ENCODE measurements at regions not wholly inside any gene's neighbourhood (a gene's known extent, or its start where the extent isn't known, plus 50 kb on each side); places are given as distances from the start of the nearest gene placed in this dataset.

- H3K9ac ChIP-seq (ENCODE audit: low read depth, low read length): no peak overlapping the region
- H3K9me3 ChIP-seq (ENCODE audit: insufficient read depth, low read depth, low read length): no peaks in the 10 kb centered on the region
- no peaks in the 10 kb centered on the region for H3K4me1 ChIP-seq (ENCODE audit: insufficient read depth, low read length)
- H3K36me3 ChIP-seq (ENCODE audit: insufficient read depth, low read length): no peaks in the 10 kb centered on the region
- H3K27me3 ChIP-seq (ENCODE audit: insufficient read depth, low read length): no peaks in the 10 kb centered on the region
- H3K4me3 ChIP-seq (ENCODE audit: low read length): no peak overlapping the region
- no peak overlapping the region for H3K27ac ChIP-seq (ENCODE audit: low read depth, low read length)
- WGBS: 95% methylated on average over 7 of the region's 7 CpGs
Measured at GRCh38 chr18:24656551-24657443, 196.4 kb downstream of the HRH4 start.

GRCh38 chr18:24657444-24657842 lies 197.0 kb downstream of the HRH4 start:
- 86% methylated on average over 7 of the region's 7 CpGs for WGBS
- no peaks in the 10 kb centered on the region for H3K4me1 ChIP-seq (ENCODE audit: insufficient read depth, low read length)
- no peaks in the 10 kb centered on the region for H3K27me3 ChIP-seq (ENCODE audit: insufficient read depth, low read length)
- no peak overlapping the region for H3K9ac ChIP-seq (ENCODE audit: low read depth, low read length)
- H3K9me3 ChIP-seq (ENCODE audit: insufficient read depth, low read depth, low read length): no peaks in the 10 kb centered on the region
- no peak overlapping the region for H3K27ac ChIP-seq (ENCODE audit: low read depth, low read length)
- H3K4me3 ChIP-seq (ENCODE audit: low read length): no peak overlapping the region
- H3K36me3 ChIP-seq (ENCODE audit: insufficient read depth, low read length): no peaks in the 10 kb centered on the region

- Histone ChIP-seq H3K9ac (ENCODE audit: low read depth, low read length) (no peak overlapping the region), H3K36me3 (ENCODE audit: insufficient read depth, low read length) (no peaks in the 10 kb centered on the region), H3K9me3 (ENCODE audit: insufficient read depth, low read depth, low read length) (no peaks in the 10 kb centered on the region), H3K4me3 (ENCODE audit: low read length) (no peak overlapping the region), H3K27ac (ENCODE audit: low read depth, low read length) (no peak overlapping the region), H3K27me3 (ENCODE audit: insufficient read depth, low read length) (no peaks in the 10 kb centered on the region), H3K4me1 (ENCODE audit: insufficient read depth, low read length) (no peaks in the 10 kb centered on the region)
- 94% methylated on average over 1 of the region's 1 CpG for WGBS
Measured at GRCh38 chr18:24658302-24658701, 197.9 kb downstream of the HRH4 start.

GRCh38 chr18:24659827-24660720 lies 199.6 kb downstream of the HRH4 start:
- Histone ChIP-seq H3K27ac (ENCODE audit: low read depth, low read length) (no peak overlapping the region), H3K4me1 (ENCODE audit: insufficient read depth, low read length) (no peaks in the 10 kb centered on the region), H3K36me3 (ENCODE audit: insufficient read depth, low read length) (no peaks in the 10 kb centered on the region), H3K9ac (ENCODE audit: low read depth, low read length) (no peak overlapping the region), H3K9me3 (ENCODE audit: insufficient read depth, low read depth, low read length) (no peaks in the 10 kb centered on the region), H3K4me3 (ENCODE audit: low read length) (no peak overlapping the region), H3K27me3 (ENCODE audit: insufficient read depth, low read length) (no peaks in the 10 kb centered on the region)
- whole genome bisulfite sequencing: 95% methylated on average over 21 of the region's 21 CpGs

- no peak overlapping the region for H3K9ac ChIP-seq (ENCODE audit: low read depth, low read length)
- H3K4me3 ChIP-seq (ENCODE audit: low read length): no peak overlapping the region
- no peaks in the 10 kb centered on the region for H3K4me1 ChIP-seq (ENCODE audit: insufficient read depth, low read length)
- no peaks in the 10 kb centered on the region for H3K36me3 ChIP-seq (ENCODE audit: insufficient read depth, low read length)
- no peaks in the 10 kb centered on the region for H3K9me3 ChIP-seq (ENCODE audit: insufficient read depth, low read depth, low read length)
- no peak overlapping the region for H3K27ac ChIP-seq (ENCODE audit: low read depth, low read length)
- WGBS: 94% methylated on average over 1 of the region's 1 CpG
- H3K27me3 ChIP-seq (ENCODE audit: insufficient read depth, low read length): no peaks in the 10 kb centered on the region
Measured at GRCh38 chr18:24660956-24661355, 200.5 kb downstream of the HRH4 start.

GRCh38 chr18:24662412-24662821 lies 202.0 kb downstream of the HRH4 start:
- WGBS: 86% methylated on average over 13 of the region's 13 CpGs
- H3K9me3 ChIP-seq (ENCODE audit: insufficient read depth, low read depth, low read length): no peaks in the 10 kb centered on the region
- no peaks in the 10 kb centered on the region for H3K27me3 ChIP-seq (ENCODE audit: insufficient read depth, low read length)
- H3K4me3 ChIP-seq (ENCODE audit: low read length): no peak overlapping the region
- no peaks in the 10 kb centered on the region for H3K36me3 ChIP-seq (ENCODE audit: insufficient read depth, low read length)
- H3K9ac ChIP-seq (ENCODE audit: low read depth, low read length): no peak overlapping the region
- H3K27ac ChIP-seq (ENCODE audit: low read depth, low read length): no peak overlapping the region
- H3K4me1 ChIP-seq (ENCODE audit: insufficient read depth, low read length): no peaks in the 10 kb centered on the region

- Histone ChIP-seq H3K4me3 (ENCODE audit: low read length) (no peak overlapping the region), H3K27ac (ENCODE audit: low read depth, low read length) (no peak overlapping the region), H3K36me3 (ENCODE audit: insufficient read depth, low read length) (no peaks in the 10 kb centered on the region), H3K4me1 (ENCODE audit: insufficient read depth, low read length) (no peaks in the 10 kb centered on the region), H3K9ac (ENCODE audit: low read depth, low read length) (no peak overlapping the region), H3K9me3 (ENCODE audit: insufficient read depth, low read depth, low read length) (no peaks in the 10 kb centered on the region), H3K27me3 (ENCODE audit: insufficient read depth, low read length) (no peaks in the 10 kb centered on the region)
- 92% methylated on average over 5 of the region's 5 CpGs for WGBS
Measured at GRCh38 chr18:24663026-24663425, 202.6 kb downstream of the HRH4 start.

- H3K36me3 ChIP-seq (ENCODE audit: insufficient read depth, low read length): no peaks in the 10 kb centered on the region
- H3K4me1 ChIP-seq (ENCODE audit: insufficient read depth, low read length): no peaks in the 10 kb centered on the region
- no peak overlapping the region for H3K4me3 ChIP-seq (ENCODE audit: low read length)
- no peak overlapping the region for H3K27ac ChIP-seq (ENCODE audit: low read depth, low read length)
- H3K9me3 ChIP-seq (ENCODE audit: insufficient read depth, low read depth, low read length): no peaks in the 10 kb centered on the region
- WGBS: 89% methylated on average over 2 of the region's 2 CpGs
- H3K9ac ChIP-seq (ENCODE audit: low read depth, low read length): no peak overlapping the region
- no peaks in the 10 kb centered on the region for H3K27me3 ChIP-seq (ENCODE audit: insufficient read depth, low read length)
Measured at GRCh38 chr18:24669015-24669414, 208.6 kb downstream of the HRH4 start.

- WGBS: 76% methylated on average over 3 of the region's 3 CpGs
- Histone ChIP-seq H3K27ac (ENCODE audit: low read depth, low read length) (no peak overlapping the region), H3K4me1 (ENCODE audit: insufficient read depth, low read length) (no peaks in the 10 kb centered on the region), H3K4me3 (ENCODE audit: low read length) (no peak overlapping the region), H3K27me3 (ENCODE audit: insufficient read depth, low read length) (no peaks in the 10 kb centered on the region), H3K9ac (ENCODE audit: low read depth, low read length) (no peak overlapping the region), H3K36me3 (ENCODE audit: insufficient read depth, low read length) (no peaks in the 10 kb centered on the region), H3K9me3 (ENCODE audit: insufficient read depth, low read depth, low read length) (no peaks in the 10 kb centered on the region)
Measured at GRCh38 chr18:24669502-24669901, 209.1 kb downstream of the HRH4 start.

- Histone ChIP-seq H3K4me1 (ENCODE audit: insufficient read depth, low read length) (no peaks in the 10 kb centered on the region), H3K27me3 (ENCODE audit: insufficient read depth, low read length) (no peaks in the 10 kb centered on the region)
- WGBS: 94% methylated on average over 3 of the region's 9 CpGs
Measured at GRCh38 chr18:24672165-24672941, 211.9 kb downstream of the HRH4 start.

GRCh38 chr18:24674200-24674599 lies 213.8 kb downstream of the HRH4 start:
- Histone ChIP-seq H3K4me1 (ENCODE audit: insufficient read depth, low read length) (no peaks in the 10 kb centered on the region), H3K9me3 (ENCODE audit: insufficient read depth, low read depth, low read length) (no peaks in the 10 kb centered on the region), H3K27me3 (ENCODE audit: insufficient read depth, low read length) (no peaks in the 10 kb centered on the region), H3K9ac (ENCODE audit: low read depth, low read length) (no peak overlapping the region), H3K36me3 (ENCODE audit: insufficient read depth, low read length) (no peaks in the 10 kb centered on the region), H3K27ac (ENCODE audit: low read depth, low read length) (no peak overlapping the region), H3K4me3 (ENCODE audit: low read length) (no peak overlapping the region)
- 92% methylated on average over 4 of the region's 4 CpGs for WGBS

More at GRCh38 chr18:24672165-24672941, 211.9 kb downstream of the HRH4 start:
- Histone ChIP-seq H3K9ac (ENCODE audit: low read depth, low read length) (no peak overlapping the region), H3K9me3 (ENCODE audit: insufficient read depth, low read depth, low read length) (no peaks in the 10 kb centered on the region), H3K36me3 (ENCODE audit: insufficient read depth, low read length) (no peaks in the 10 kb centered on the region), H3K4me3 (ENCODE audit: low read length) (no peak overlapping the region), H3K27ac (ENCODE audit: low read depth, low read length) (no peak overlapping the region)

All from HUES64 (cell line).